OCI-LY1 (cell line): ENCODE measurements at regions not wholly inside any gene's neighbourhood (a gene's known extent, or its start where the extent isn't known, plus 50 kb on each side); places are given as distances from the start of the nearest gene placed in this dataset.

ENCODE experiments used
- CTCF ChIP-seq: fragments of 200-600 bp; sonication (generic), shearing (Covaris generic); IDR thresholded peaks from 2 replicates; pipeline ENCODE4 v1.5.1; 2017; ENCODE audit warnings: mild to moderate bottlenecking, antibody characterized with exemption, low read length, moderate library complexity, mixed read lengths
- EZH2 ChIP-seq: fragments of 200-600 bp; sonication (generic), shearing (Covaris generic); IDR thresholded peaks from 2 replicates; pipeline ENCODE4 v1.8.0; 2017; ENCODE audit warnings: borderline replicate concordance, mixed run types, mild to moderate bottlenecking, antibody characterized with exemption, low read length, moderate library complexity, mixed read lengths

DNA sequence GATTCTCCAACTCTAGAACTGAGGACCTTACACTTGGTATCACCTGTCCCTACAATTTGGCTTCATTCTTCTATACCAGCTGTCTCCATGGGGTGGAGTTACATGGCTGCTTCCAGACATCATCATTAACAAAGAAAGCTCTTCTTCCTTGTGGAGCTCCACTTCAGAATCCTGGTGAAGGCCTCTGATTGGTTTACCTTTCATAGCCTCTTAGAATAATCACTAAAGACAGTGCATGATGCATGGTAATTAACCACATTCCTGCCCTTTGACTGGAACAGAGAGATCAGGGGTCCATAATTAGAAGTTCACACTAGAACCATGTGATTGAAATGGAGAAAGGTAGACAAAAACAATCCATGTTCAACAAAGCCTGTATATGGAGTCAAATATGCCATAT, 112.6 kb upstream of the ZNF827 start:
- TF ChIP-seq CTCF (no peak), EZH2 (no peak)
